Gastrocnemius medialis (tissue), 4 donors: ENCODE measurements at regions not wholly inside any gene's neighbourhood (a gene's known extent, or its start where the extent isn't known, plus 50 kb on each side); places are given as distances from the start of the nearest gene placed in this dataset.

Source experiments
- ATAC-seq, 2 donors: fragments of 150-250 bp; one replicate each; pipeline ENCODE4 v1.9.1; 2016
- DNase-seq, 2 donors: peaks; one replicate each; pipeline ENCODE4 v3.0.0-alpha.2; 2019
- H3K27ac ChIP-seq, 4 donors: fragments of 200-600 bp; sonication (generic); 1 replicate in 1 of 4; 2 replicates in 3 of 4; pipeline ENCODE4 v1.5.1; 2016 to 2018; ENCODE audit warnings: mild to moderate bottlenecking in 2 of 4, moderate library complexity in 1 of 4
- H3K27me3 ChIP-seq, 3 donors: fragments of 200-600 bp; sonication (generic) in 2 of 3; 1 replicate in 1 of 3; 2 replicates in 2 of 3; pipeline versions ENCODE4 v1.5.1 to v1.6.0; 2016 to 2019; ENCODE audit warnings: mild to moderate bottlenecking in 1 of 3, moderate library complexity in 1 of 3
- H3K36me3 ChIP-seq, 2 donors: fragments of 200-600 bp; sonication (generic) in 1 of 2; one replicate each; pipeline ENCODE4 v1.5.1; 2017 to 2018
- H3K4me1 ChIP-seq, 2 donors: fragments of 200-600 bp; sonication (generic) in 1 of 2; one replicate each; pipeline ENCODE4 v1.5.1; 2016 to 2017; ENCODE audit warnings: mild to moderate bottlenecking in 2 of 2
- H3K4me3 ChIP-seq, 4 donors: fragments of 200-600 bp; sonication (generic) in 3 of 4; 1 replicate in 1 of 4; 2 replicates in 3 of 4; pipeline ENCODE4 v1.5.1; 2016 to 2019; ENCODE audit warnings: mild to moderate bottlenecking in 2 of 4
- H3K9me3 ChIP-seq, 3 donors: fragments of 200-600 bp; sonication (generic) in 2 of 3; 1 replicate in 1 of 3; 2 replicates in 2 of 3; pipeline ENCODE4 v1.5.1; 2016 to 2019
- POLR2A ChIP-seq, 2 donors: fragments of 450-650 bp; IDR thresholded peaks; one replicate each; pipeline ENCODE4 v1.6.1; 2017; ENCODE audit warnings: antibody characterized with exemption in 2 of 2, mild to moderate bottlenecking in 2 of 2, moderate library complexity in 2 of 2
- in situ Hi-C, 4 donors: fragments of 200-750 bp; cut with MboI; loops; one replicate each; pipeline versions ENCODE4 v1.15.0 to v1.8.0; 2017; ENCODE audit warnings: low sequenced_read_pairs in 4 of 4
- intact Hi-C: fragments of 100-400 bp; cut with DNase I; formaldehyde crosslinking; loops from one replicate; pipeline ENCODE4 v1.15.1; 2023; ENCODE audit warnings: low total_unique reads
- TF ChIP-seq, protein P1 (sequence below), 5 experiments: fragments of 450-650 bp in 3 of 5; fragments of 200-600 bp in 2 of 5; sonication (generic) in 2 of 5; IDR thresholded peaks in 4 of 5; conservative IDR thresholded peaks in 1 of 5; 1 replicate in 4 of 5; 2 replicates in 1 of 5; pipeline ENCODE4 v1.5.1; 2016 to 2019; ENCODE audit warnings: antibody characterized with exemption in 5 of 5, mild to moderate bottlenecking in 3 of 5, moderate library complexity in 3 of 5

DNA sequence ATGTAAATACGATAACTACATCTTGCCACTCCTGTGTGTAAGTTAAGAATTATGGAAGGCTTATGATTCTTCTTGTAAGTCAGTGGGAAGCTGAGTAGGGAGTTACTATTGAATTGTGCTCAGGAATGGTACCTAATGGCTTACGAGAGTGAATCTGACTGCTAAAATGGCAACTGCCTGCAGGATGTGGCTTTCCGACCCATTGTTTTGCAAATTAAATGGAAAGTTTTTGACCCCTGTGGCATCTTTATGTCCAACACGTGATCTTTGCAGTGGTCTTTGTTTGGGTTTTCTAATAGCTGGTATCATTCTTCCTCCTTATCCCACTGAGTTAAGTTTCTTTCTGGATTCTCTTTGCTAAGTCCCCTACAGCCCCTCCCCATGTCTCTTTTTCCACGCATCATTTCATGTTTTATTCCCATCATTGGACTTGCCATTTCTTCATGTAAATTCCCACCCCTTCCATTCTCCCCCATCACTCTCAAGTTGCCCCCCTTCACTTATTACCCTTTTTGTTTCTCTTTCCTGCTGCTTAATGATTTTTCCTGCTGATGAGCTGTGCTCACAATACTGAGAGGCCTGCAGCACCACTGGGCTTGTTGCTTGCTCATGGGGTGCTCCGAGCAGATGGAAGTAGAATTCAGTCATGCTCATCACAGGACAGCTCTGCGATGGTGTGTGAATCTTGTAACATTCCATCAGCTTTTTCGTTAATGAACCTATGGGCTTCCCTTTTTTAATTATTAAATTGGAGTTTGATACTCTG lies 428.2 kb upstream of the IL12A start:
- Histone ChIP-seq H3K4me1 (no peaks in the 10 kb centered on the region), H3K9me3 (no peaks in the 10 kb centered on the region), H3K27ac (no peak overlapping the region), H3K4me3 (no peak overlapping the region), H3K27me3 (no peaks in the 10 kb centered on the region), H3K36me3 (no peaks in the 10 kb centered on the region)
- in situ Hi-C loops (no loop called here), intact Hi-C loops (no loop called here)
- TF ChIP-seq, protein P1, sequence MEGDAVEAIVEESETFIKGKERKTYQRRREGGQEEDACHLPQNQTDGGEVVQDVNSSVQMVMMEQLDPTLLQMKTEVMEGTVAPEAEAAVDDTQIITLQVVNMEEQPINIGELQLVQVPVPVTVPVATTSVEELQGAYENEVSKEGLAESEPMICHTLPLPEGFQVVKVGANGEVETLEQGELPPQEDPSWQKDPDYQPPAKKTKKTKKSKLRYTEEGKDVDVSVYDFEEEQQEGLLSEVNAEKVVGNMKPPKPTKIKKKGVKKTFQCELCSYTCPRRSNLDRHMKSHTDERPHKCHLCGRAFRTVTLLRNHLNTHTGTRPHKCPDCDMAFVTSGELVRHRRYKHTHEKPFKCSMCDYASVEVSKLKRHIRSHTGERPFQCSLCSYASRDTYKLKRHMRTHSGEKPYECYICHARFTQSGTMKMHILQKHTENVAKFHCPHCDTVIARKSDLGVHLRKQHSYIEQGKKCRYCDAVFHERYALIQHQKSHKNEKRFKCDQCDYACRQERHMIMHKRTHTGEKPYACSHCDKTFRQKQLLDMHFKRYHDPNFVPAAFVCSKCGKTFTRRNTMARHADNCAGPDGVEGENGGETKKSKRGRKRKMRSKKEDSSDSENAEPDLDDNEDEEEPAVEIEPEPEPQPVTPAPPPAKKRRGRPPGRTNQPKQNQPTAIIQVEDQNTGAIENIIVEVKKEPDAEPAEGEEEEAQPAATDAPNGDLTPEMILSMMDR (IDR thresholded peaks at IDR 0.05 in 4 of 5, conservative IDR thresholded peaks at IDR 0.05 in 1 of 5), result no peak
- TF ChIP-seq POLR2A (IDR thresholded peaks at IDR 0.05), result no peak
- ATAC-seq (no peak), DNase-seq (no peak)

DNA sequence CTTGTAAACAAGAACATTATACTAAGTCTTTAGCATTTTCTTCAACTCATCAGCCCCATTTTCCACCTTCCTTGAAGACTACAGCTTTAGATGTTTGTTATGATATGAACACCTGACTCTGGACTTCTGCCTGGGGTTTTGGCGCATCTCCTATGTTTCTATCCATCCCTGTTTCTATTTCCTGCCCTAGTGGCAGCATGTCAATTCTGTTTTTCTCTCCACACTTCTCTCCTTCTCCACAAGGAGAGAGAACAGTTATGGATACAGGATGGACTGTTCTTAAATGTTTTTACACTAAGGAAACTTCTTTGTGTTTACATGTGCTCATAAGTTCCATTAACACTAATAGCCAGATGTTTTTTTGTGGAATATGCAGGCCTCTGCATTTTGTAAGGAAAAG lies 423.3 kb upstream of the IL12A start:
- in situ Hi-C loops, result no loop called here
- Histone ChIP-seq H3K27ac (no peak overlapping the region), H3K4me1 (no peaks in the 10 kb centered on the region), H3K36me3 (no peaks in the 10 kb centered on the region), H3K27me3 (no peaks in the 10 kb centered on the region), H3K4me3 (no peak overlapping the region), H3K9me3 (no peaks in the 10 kb centered on the region)
- TF ChIP-seq, protein P1 (IDR thresholded peaks at IDR 0.05 in 4 of 5, conservative IDR thresholded peaks at IDR 0.05 in 1 of 5), result no peak
- TF ChIP-seq POLR2A (IDR thresholded peaks at IDR 0.05), result no peak
- intact Hi-C loops, result no loop called here
- ATAC-seq (no peak), DNase-seq (no peak)

DNA sequence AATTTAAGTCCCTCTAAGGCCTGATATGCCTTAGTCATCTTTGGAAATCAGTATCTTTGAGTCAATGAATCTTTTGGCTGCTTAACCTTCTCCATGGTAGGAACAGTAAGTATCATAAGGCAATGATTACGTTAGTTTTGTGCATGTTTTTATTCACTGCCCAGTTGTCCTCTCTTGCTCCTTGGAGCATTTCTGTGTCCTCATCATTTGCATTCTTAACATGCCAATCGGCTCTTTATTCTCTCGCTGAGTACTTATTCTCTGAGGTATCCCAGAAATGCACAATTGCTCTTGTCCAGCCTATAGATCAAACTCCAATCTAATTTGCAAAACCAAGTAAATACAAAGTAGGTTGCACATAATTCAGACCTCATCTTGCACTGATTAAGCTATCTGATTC lies 405.0 kb upstream of the IL12A start:
- Histone ChIP-seq H3K4me1 (no peaks in the 10 kb centered on the region), H3K27ac (no peak overlapping the region), H3K27me3 (no peaks in the 10 kb centered on the region), H3K4me3 (no peak overlapping the region), H3K9me3 (no peaks in the 10 kb centered on the region), H3K36me3 (no peaks in the 10 kb centered on the region)
- TF ChIP-seq POLR2A (IDR thresholded peaks at IDR 0.05), result no peak
- TF ChIP-seq, protein P1 (IDR thresholded peaks at IDR 0.05 in 4 of 5, conservative IDR thresholded peaks at IDR 0.05 in 1 of 5), result no peak
- ATAC-seq (no peak), DNase-seq (no peak)
- intact Hi-C loops, result no loop called here
- in situ Hi-C loops, result no loop called here

DNA sequence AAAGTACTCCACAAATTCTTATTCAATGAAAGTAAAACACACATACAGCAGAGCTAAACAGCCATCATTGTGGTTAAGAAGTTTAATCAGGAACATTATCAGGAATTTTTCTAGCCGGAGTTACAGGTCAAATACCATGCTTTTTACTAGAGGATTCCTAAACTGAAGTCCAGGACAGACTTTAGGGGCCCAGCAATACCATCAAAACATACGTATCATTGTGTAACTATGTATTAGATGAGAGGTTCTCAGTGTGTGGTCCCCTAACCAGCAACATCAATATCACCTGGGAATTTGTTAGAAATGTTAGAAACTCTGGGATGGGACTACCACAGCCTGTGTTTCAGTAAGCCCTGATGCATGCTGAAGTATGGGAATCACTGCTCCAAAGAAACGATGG lies 404.2 kb upstream of the IL12A start:
- intact Hi-C loops, result no loop called here
- Histone ChIP-seq H3K36me3 (no peaks in the 10 kb centered on the region), H3K27ac (no peak overlapping the region), H3K9me3 (no peaks in the 10 kb centered on the region), H3K4me3 (no peak overlapping the region), H3K4me1 (no peaks in the 10 kb centered on the region), H3K27me3 (no peaks in the 10 kb centered on the region)
- in situ Hi-C loops, result no loop called here
- ATAC-seq (no peak), DNase-seq (no peak)
- TF ChIP-seq POLR2A (IDR thresholded peaks at IDR 0.05), result no peak
- TF ChIP-seq, protein P1 (IDR thresholded peaks at IDR 0.05 in 4 of 5, conservative IDR thresholded peaks at IDR 0.05 in 1 of 5), result no peak
